ENCODE measurements at regions not wholly inside any gene's neighbourhood (a gene's known extent, or its start where the extent isn't known, plus 50 kb on each side); places are given as distances from the start of the nearest gene placed in this dataset.

DNA sequence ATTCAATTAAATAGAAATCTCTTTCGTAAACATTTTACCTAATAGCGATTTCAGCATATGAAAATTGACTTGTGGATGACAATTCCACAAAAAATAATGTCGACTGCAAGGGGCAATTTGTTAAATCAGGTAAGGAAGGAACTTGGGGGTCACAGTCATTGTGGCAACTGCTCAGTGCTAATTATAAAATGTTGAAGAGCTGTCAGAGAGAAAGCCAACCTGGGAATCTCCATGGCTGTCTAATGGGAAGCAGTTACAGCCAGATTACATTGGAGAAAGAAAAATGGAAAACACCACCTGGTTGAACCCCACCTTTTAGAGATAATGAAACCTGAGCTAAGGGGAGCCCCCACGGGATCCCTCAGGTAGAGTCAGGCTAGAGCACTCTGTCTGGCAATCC, 373.9 kb downstream of the FOXO1 start (continued):
- TF ChIP-seq GLI4 (tag by site-specific recombination; IDR thresholded peaks at IDR 0.05) (no peak), GLIS1 (tag by site-specific recombination; IDR thresholded peaks at IDR 0.05) (no peak), ZNF510 (tag by site-specific recombination; IDR thresholded peaks at IDR 0.05; ENCODE audit: insufficient replicate concordance) (no peak), ZNF354C (tag by site-specific recombination; IDR thresholded peaks at IDR 0.05; ENCODE audit: borderline replicate concordance, low read depth) (no peak), BCL11B (tag by site-specific recombination; IDR thresholded peaks at IDR 0.05; ENCODE audit: low read depth) (no peak), KLF16 (tag by site-specific recombination; IDR thresholded peaks at IDR 0.05) (no peak), PRDM6 (tag by site-specific recombination; IDR thresholded peaks at IDR 0.05) (no peak), ZNF692 (tag by site-specific recombination; IDR thresholded peaks at IDR 0.05) (no peak), ZNF155 (tag by site-specific recombination; IDR thresholded peaks at IDR 0.05) (no peak)
- TF ChIP-seq, protein P1, sequence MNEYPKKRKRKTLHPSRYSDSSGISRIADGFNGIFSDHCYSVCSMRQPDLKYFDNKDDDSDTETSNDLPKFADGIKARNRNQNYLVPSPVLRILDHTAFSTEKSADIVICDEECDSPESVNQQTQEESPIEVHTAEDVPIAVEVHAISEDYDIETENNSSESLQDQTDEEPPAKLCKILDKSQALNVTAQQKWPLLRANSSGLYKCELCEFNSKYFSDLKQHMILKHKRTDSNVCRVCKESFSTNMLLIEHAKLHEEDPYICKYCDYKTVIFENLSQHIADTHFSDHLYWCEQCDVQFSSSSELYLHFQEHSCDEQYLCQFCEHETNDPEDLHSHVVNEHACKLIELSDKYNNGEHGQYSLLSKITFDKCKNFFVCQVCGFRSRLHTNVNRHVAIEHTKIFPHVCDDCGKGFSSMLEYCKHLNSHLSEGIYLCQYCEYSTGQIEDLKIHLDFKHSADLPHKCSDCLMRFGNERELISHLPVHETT (tag by site-specific recombination; IDR thresholded peaks at IDR 0.05) = no peak

GRCh38 chr13:40302351-40302750, 364.1 kb downstream of the FOXO1 start:
- CTCF ChIA-PET = no interaction called here
- POLR2A ChIA-PET = interaction anchor here (0.6 kb wide), 1 partner anchor 19 kb away, joined by 3 read pairs; no protein-coding TSS in a partner anchor
- Histone ChIP-seq H3K4me1 (ENCODE audit: control insufficient read depth, insufficient read depth, low read length) (no peaks in the 10 kb centered on the region), H3K4me3 (ENCODE audit: low read depth, low read length) (no peak overlapping the region), H3K27ac (ENCODE audit: extremely low read depth, low read depth, low read length) (no peak overlapping the region), H3K9me3 (ENCODE audit: control insufficient read depth, insufficient read depth, low read depth, low read length) (no peaks in the 10 kb centered on the region; the same call in 1 of the 2 replicates), H3K36me3 (ENCODE audit: control insufficient read depth in 2 of 2, insufficient read depth in 1 of 2, low read length in 2 of 2) (no peaks in the 10 kb centered on the region)
- no peak for TF ChIP-seq ZSCAN23 (tag by site-specific recombination; IDR thresholded peaks at IDR 0.05)
- TF ChIP-seq KLF1 (tag by site-specific recombination; IDR thresholded peaks at IDR 0.05) = no peak
- no peak for TF ChIP-seq ZNF777 (tag by site-specific recombination; IDR thresholded peaks at IDR 0.05; ENCODE audit: borderline replicate concordance)
- no peak for TF ChIP-seq ZNF239 (tag by site-specific recombination; IDR thresholded peaks at IDR 0.05)
- TF ChIP-seq ZSCAN16 (tag by site-specific recombination; IDR thresholded peaks at IDR 0.05) = no peak

DNA sequence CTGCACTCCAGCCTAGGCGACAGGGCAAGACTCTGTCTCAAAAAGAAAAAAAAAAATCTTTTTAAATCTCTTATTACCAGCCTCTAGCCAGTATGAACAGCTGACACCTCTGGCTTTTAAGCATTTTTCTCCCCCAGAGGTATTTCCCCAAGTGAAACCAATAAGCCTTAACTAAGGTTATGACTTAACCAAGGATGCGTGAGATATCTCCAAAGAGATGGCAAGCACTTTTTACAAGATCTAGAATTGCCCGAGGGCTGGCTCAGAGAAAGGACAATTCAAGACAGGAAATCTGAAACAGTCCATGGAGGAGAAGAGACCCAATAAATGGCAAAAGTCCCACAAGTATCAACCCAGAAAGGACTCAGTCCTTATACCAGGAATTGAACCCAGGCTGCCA, 362.1 kb downstream of the FOXO1 start:
- Histone ChIP-seq H3K36me3 (ENCODE audit: control insufficient read depth in 2 of 2, insufficient read depth in 1 of 2, low read length in 2 of 2) (no peaks in the 10 kb centered on the region), H3K27ac (ENCODE audit: extremely low read depth, low read depth, low read length) (no peak overlapping the region), H3K4me1 (ENCODE audit: control insufficient read depth, insufficient read depth, low read length) (no peaks in the 10 kb centered on the region), H3K9me3 (ENCODE audit: control insufficient read depth, insufficient read depth, low read depth, low read length) (no peaks in the 10 kb centered on the region; the same call in 1 of the 2 replicates), H3K4me3 (ENCODE audit: low read depth, low read length) (no peak overlapping the region)
- ChIA-PET POLR2A (no interaction called here), CTCF (no interaction called here)
- TF ChIP-seq, protein P2, sequence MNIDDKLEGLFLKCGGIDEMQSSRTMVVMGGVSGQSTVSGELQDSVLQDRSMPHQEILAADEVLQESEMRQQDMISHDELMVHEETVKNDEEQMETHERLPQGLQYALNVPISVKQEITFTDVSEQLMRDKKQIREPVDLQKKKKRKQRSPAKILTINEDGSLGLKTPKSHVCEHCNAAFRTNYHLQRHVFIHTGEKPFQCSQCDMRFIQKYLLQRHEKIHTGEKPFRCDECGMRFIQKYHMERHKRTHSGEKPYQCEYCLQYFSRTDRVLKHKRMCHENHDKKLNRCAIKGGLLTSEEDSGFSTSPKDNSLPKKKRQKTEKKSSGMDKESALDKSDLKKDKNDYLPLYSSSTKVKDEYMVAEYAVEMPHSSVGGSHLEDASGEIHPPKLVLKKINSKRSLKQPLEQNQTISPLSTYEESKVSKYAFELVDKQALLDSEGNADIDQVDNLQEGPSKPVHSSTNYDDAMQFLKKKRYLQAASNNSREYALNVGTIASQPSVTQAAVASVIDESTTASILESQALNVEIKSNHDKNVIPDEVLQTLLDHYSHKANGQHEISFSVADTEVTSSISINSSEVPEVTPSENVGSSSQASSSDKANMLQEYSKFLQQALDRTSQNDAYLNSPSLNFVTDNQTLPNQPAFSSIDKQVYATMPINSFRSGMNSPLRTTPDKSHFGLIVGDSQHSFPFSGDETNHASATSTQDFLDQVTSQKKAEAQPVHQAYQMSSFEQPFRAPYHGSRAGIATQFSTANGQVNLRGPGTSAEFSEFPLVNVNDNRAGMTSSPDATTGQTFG (tag by site-specific recombination; IDR thresholded peaks at IDR 0.05; ENCODE audit: borderline replicate concordance) = no peak
- TF ChIP-seq ZNF416 (tag by site-specific recombination; IDR thresholded peaks at IDR 0.05) (no peak), ZNF658 (tag by site-specific recombination; IDR thresholded peaks at IDR 0.05) (no peak), ZNF221 (tag by site-specific recombination; IDR thresholded peaks at IDR 0.05; ENCODE audit: borderline replicate concordance) (no peak), GLI4 (tag by site-specific recombination; IDR thresholded peaks at IDR 0.05) (no peak), ZNF350 (tag by site-specific recombination; IDR thresholded peaks at IDR 0.05) (no peak), REPIN1 (tag by site-specific recombination; IDR thresholded peaks at IDR 0.05; ENCODE audit: low read depth) (no peak)
- TF ChIP-seq, protein P3, sequence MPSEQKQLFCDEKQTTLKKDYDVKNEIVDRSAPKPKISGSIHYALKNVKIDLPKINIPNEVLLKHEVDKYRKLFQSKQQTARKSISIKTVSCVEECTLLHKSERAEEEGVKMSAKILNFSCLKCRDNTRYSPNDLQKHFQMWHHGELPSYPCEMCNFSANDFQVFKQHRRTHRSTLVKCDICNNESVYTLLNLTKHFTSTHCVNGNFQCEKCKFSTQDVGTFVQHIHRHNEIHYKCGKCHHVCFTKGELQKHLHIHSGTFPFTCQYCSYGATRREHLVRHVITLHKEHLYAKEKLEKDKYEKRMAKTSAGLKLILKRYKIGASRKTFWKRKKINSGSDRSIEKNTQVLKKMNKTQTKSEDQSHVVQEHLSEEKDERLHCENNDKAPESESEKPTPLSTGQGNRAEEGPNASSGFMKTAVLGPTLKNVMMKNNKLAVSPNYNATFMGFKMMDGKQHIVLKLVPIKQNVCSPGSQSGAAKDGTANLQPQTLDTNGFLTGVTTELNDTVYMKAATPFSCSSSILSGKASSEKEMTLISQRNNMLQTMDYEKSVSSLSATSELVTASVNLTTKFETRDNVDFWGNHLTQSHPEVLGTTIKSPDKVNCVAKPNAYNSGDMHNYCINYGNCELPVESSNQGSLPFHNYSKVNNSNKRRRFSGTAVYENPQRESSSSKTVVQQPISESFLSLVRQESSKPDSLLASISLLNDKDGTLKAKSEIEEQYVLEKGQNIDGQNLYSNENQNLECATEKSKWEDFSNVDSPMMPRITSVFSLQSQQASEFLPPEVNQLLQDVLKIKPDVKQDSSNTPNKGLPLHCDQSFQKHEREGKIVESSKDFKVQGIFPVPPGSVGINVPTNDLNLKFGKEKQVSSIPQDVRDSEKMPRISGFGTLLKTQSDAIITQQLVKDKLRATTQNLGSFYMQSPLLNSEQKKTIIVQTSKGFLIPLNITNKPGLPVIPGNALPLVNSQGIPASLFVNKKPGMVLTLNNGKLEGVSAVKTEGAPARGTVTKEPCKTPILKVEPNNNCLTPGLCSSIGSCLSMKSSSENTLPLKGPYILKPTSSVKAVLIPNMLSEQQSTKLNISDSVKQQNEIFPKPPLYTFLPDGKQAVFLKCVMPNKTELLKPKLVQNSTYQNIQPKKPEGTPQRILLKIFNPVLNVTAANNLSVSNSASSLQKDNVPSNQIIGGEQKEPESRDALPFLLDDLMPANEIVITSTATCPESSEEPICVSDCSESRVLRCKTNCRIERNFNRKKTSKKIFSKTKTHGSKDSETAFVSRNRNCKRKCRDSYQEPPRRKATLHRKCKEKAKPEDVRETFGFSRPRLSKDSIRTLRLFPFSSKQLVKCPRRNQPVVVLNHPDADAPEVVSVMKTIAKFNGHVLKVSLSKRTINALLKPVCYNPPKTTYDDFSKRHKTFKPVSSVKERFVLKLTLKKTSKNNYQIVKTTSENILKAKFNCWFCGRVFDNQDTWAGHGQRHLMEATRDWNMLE (tag by site-specific recombination; conservative IDR thresholded peaks at IDR 0.05; ENCODE audit: low read depth) = no peak
